ENCODE measurements at regions not wholly inside any gene's neighbourhood (a gene's known extent, or its start where the extent isn't known, plus 50 kb on each side); places are given as distances from the start of the nearest gene placed in this dataset.

GRCh38 chr3:5581743-5582142, 394.2 kb downstream of the EDEM1 start:
- no CpG with 5 or more reads among the region's 2 CpGs for WGBS, 2 donors (ENCODE audit: extremely low coverage in 2 of 2, insufficient read length in 2 of 2, insufficient replicate concordance in 1 of 2)
- Histone ChIP-seq H3K9ac (ENCODE audit: low read depth, low read length, poor library complexity) (no peak overlapping the region), H3K4me1 (ENCODE audit: control insufficient read depth in 2 of 2, insufficient read depth in 1 of 2, low read depth in 1 of 2, low read length in 2 of 2) (no peaks in the 10 kb centered on the region), H3K4ac (ENCODE audit: low read length) (no peak overlapping the region), H3K18ac (ENCODE audit: low read length) (no peak overlapping the region), H3K23ac (ENCODE audit: low read depth, low read length, poor library complexity) (no peak overlapping the region), H3K4me2 (ENCODE audit: insufficient read depth, low read length, poor library complexity, severe bottlenecking) (no peak overlapping the region), H4K8ac (ENCODE audit: low read depth, low read length) (no peak overlapping the region), H3K27ac (replicated peaks; ENCODE audit: low read length) (no peak overlapping the region), H2AK5ac (ENCODE audit: low read depth, low read length) (no peak overlapping the region), H3K14ac (ENCODE audit: low read length) (no peak overlapping the region), H2BK15ac (ENCODE audit: low read length) (no peak overlapping the region), H3K9me3 (replicated peaks in 1 of 2; ENCODE audit: control insufficient read depth in 2 of 2, insufficient read depth in 1 of 2, low read depth in 1 of 2, low read length in 2 of 2) (no peaks in the 10 kb centered on the region), H2BK12ac (ENCODE audit: low read length) (no peak overlapping the region), H3K27me3 (ENCODE audit: control insufficient read depth in 3 of 3, insufficient read depth in 3 of 3, low read depth in 1 of 3, low read length in 3 of 3) (no peaks in the 10 kb centered on the region), H2BK5ac (ENCODE audit: low read length) (no peak overlapping the region), H4K91ac (ENCODE audit: low read depth, low read length, poor library complexity) (no peak overlapping the region), H2BK120ac (ENCODE audit: low read depth, low read length) (no peak overlapping the region), H3K36me3 (replicated peaks in 1 of 2; ENCODE audit: control insufficient read depth in 2 of 2, insufficient read depth in 2 of 2, low read length in 2 of 2) (no peaks in the 10 kb centered on the region), H2AFZ (ENCODE audit: low read length) (no peak overlapping the region), H3K4me3 (ENCODE audit: low read length in 2 of 2) (no peak overlapping the region), H3K79me1 (ENCODE audit: low read depth, low read length) (no peaks in the 10 kb centered on the region)
- DNase-seq (ENCODE audit: low spot score) = no peak

DNA sequence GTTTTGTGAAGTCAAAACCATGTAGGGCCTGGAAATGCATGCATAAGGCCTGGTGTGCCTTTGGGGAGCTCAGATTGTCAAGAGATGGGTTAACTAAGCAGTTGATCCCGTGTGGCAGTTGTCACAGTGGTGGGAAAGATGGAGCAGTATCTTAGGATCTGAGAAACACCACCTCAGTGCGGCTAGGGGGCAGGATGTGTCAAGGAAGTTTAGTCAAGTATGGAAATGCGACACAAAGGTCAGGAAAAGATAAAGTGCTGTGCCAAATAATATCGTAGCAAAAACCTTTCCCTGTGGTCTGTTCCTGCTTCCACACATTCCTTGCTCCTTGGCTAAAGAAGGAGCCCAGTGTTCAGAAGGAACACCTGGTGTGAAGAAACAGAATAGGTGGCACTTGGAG, 396.4 kb downstream of the EDEM1 start:
- no peak overlapping the region for H3K18ac ChIP-seq (ENCODE audit: low read length)
- no peak overlapping the region for H4K91ac ChIP-seq (ENCODE audit: low read depth, low read length, poor library complexity)
- H3K79me1 ChIP-seq (ENCODE audit: low read depth, low read length) = no peaks in the 10 kb centered on the region
- no peak overlapping the region for H2BK12ac ChIP-seq (ENCODE audit: low read length)
- no peak overlapping the region for H3K14ac ChIP-seq (ENCODE audit: low read length)
- H3K9me3 ChIP-seq (replicated peaks in 1 of 2; ENCODE audit: control insufficient read depth in 2 of 2, insufficient read depth in 1 of 2, low read depth in 1 of 2, low read length in 2 of 2) = no peaks in the 10 kb centered on the region
- no peaks in the 10 kb centered on the region for H3K4me1 ChIP-seq (ENCODE audit: control insufficient read depth in 2 of 2, insufficient read depth in 1 of 2, low read depth in 1 of 2, low read length in 2 of 2)
- no peak overlapping the region for H2AFZ ChIP-seq (ENCODE audit: low read length)
- H3K36me3 ChIP-seq (replicated peaks in 1 of 2; ENCODE audit: control insufficient read depth in 2 of 2, insufficient read depth in 2 of 2, low read length in 2 of 2) = no peaks in the 10 kb centered on the region
- no peak overlapping the region for H2AK5ac ChIP-seq (ENCODE audit: low read depth, low read length)
- no peak overlapping the region for H3K4me3 ChIP-seq (ENCODE audit: low read length in 2 of 2)
- DNase-seq (ENCODE audit: low spot score) = no peak
- H2BK120ac ChIP-seq (ENCODE audit: low read depth, low read length) = no peak overlapping the region
- no peak overlapping the region for H3K4me2 ChIP-seq (ENCODE audit: insufficient read depth, low read length, poor library complexity, severe bottlenecking)
- WGBS, 2 donors (ENCODE audit: extremely low coverage in 2 of 2, insufficient read length in 2 of 2, insufficient replicate concordance in 1 of 2) = no CpG with 5 or more reads among the region's 4 CpGs
- H3K27me3 ChIP-seq (ENCODE audit: control insufficient read depth in 3 of 3, insufficient read depth in 3 of 3, low read depth in 1 of 3, low read length in 3 of 3) = no peaks in the 10 kb centered on the region
- no peak overlapping the region for H3K4ac ChIP-seq (ENCODE audit: low read length)
- H2BK5ac ChIP-seq (ENCODE audit: low read length) = no peak overlapping the region
- no peak overlapping the region for H3K23ac ChIP-seq (ENCODE audit: low read depth, low read length, poor library complexity)
- H2BK15ac ChIP-seq (ENCODE audit: low read length) = no peak overlapping the region
- H3K9ac ChIP-seq (ENCODE audit: low read depth, low read length, poor library complexity) = no peak overlapping the region
- no peak overlapping the region for H3K27ac ChIP-seq (replicated peaks; ENCODE audit: low read length)
- H4K8ac ChIP-seq (ENCODE audit: low read depth, low read length) = no peak overlapping the region

GRCh38 chr3:5585085-5585484, 397.6 kb downstream of the EDEM1 start:
- no peak overlapping the region for H3K4me3 ChIP-seq (ENCODE audit: low read length in 2 of 2)

DNA sequence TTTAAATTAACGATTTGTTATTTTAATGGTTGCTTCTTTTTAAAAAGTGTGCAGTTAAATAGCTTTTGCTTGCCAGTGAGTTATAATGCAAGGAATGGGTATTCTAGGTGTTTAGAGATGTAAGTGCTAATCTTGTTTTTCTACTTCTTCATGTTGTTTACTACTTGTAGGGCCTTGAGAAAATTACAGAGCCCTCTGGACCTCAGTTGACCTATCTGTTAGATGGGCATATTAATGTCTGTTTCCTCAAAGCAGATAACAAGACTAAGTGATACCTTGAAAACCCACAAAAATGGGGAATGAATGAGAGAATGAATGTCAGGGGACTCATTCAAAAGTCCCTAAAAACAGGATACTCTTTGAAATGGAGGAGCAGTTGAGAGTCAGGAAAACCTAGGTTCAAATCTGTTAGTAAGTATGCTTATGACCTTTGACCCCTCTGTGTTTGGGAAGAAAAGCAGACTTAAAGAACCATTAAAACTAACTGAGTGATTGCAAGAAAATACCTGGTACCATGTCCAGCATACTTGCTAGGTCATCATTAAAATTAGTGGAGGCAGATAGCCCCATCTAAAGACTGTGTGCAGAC, 419.5 kb downstream of the EDEM1 start:
- Histone ChIP-seq H3K4me3 (ENCODE audit: low read length in 2 of 2) (no peak overlapping the region), H3K79me1 (ENCODE audit: low read depth, low read length) (no peaks in the 10 kb centered on the region), H4K91ac (ENCODE audit: low read depth, low read length, poor library complexity) (no peak overlapping the region), H4K8ac (ENCODE audit: low read depth, low read length) (no peak overlapping the region), H2BK120ac (ENCODE audit: low read depth, low read length) (no peak overlapping the region), H3K23ac (ENCODE audit: low read depth, low read length, poor library complexity) (no peak overlapping the region), H3K4ac (ENCODE audit: low read length) (no peak overlapping the region), H3K14ac (ENCODE audit: low read length) (no peak overlapping the region), H3K9ac (ENCODE audit: low read depth, low read length, poor library complexity) (no peak overlapping the region), H3K9me3 (replicated peaks in 1 of 2; ENCODE audit: control insufficient read depth in 2 of 2, insufficient read depth in 1 of 2, low read depth in 1 of 2, low read length in 2 of 2) (no peaks in the 10 kb centered on the region), H2AK5ac (ENCODE audit: low read depth, low read length) (no peak overlapping the region), H3K27me3 (ENCODE audit: control insufficient read depth in 3 of 3, insufficient read depth in 3 of 3, low read depth in 1 of 3, low read length in 3 of 3) (no peaks in the 10 kb centered on the region), H2BK12ac (ENCODE audit: low read length) (no peak overlapping the region), H2BK5ac (ENCODE audit: low read length) (no peak overlapping the region), H2BK15ac (ENCODE audit: low read length) (no peak overlapping the region), H3K36me3 (replicated peaks in 1 of 2; ENCODE audit: control insufficient read depth in 2 of 2, insufficient read depth in 2 of 2, low read length in 2 of 2) (no peaks in the 10 kb centered on the region), H2AFZ (ENCODE audit: low read length) (no peak overlapping the region), H3K27ac (replicated peaks; ENCODE audit: low read length) (no peak overlapping the region), H3K18ac (ENCODE audit: low read length) (no peak overlapping the region), H3K4me2 (ENCODE audit: insufficient read depth, low read length, poor library complexity, severe bottlenecking) (no peak overlapping the region), H3K4me1 (ENCODE audit: control insufficient read depth in 2 of 2, insufficient read depth in 1 of 2, low read depth in 1 of 2, low read length in 2 of 2) (no peaks in the 10 kb centered on the region)
- no peak for DNase-seq (ENCODE audit: low spot score)
- WGBS, 2 donors (ENCODE audit: extremely low coverage in 2 of 2, insufficient read length in 2 of 2, insufficient replicate concordance in 1 of 2) = 100% methylated on average over 1 of the region's 1 CpG; no CpG with 5 or more reads in 1 of the 2 donors

More at GRCh38 chr3:5585085-5585484, 397.6 kb downstream of the EDEM1 start:
- Histone ChIP-seq H4K91ac (ENCODE audit: low read depth, low read length, poor library complexity) (no peak overlapping the region), H3K79me1 (ENCODE audit: low read depth, low read length) (no peaks in the 10 kb centered on the region), H3K27me3 (ENCODE audit: control insufficient read depth in 3 of 3, insufficient read depth in 3 of 3, low read depth in 1 of 3, low read length in 3 of 3) (no peaks in the 10 kb centered on the region), H3K27ac (replicated peaks; ENCODE audit: low read length) (no peak overlapping the region), H3K4me2 (ENCODE audit: insufficient read depth, low read length, poor library complexity, severe bottlenecking) (no peak overlapping the region), H2AFZ (ENCODE audit: low read length) (no peak overlapping the region), H2AK5ac (ENCODE audit: low read depth, low read length) (no peak overlapping the region), H3K9ac (ENCODE audit: low read depth, low read length, poor library complexity) (no peak overlapping the region), H3K4ac (ENCODE audit: low read length) (no peak overlapping the region), H2BK5ac (ENCODE audit: low read length) (no peak overlapping the region), H2BK120ac (ENCODE audit: low read depth, low read length) (no peak overlapping the region), H2BK12ac (ENCODE audit: low read length) (no peak overlapping the region), H3K23ac (ENCODE audit: low read depth, low read length, poor library complexity) (no peak overlapping the region), H3K4me1 (ENCODE audit: control insufficient read depth in 2 of 2, insufficient read depth in 1 of 2, low read depth in 1 of 2, low read length in 2 of 2) (no peaks in the 10 kb centered on the region), H2BK15ac (ENCODE audit: low read length) (no peak overlapping the region), H3K36me3 (replicated peaks in 1 of 2; ENCODE audit: control insufficient read depth in 2 of 2, insufficient read depth in 2 of 2, low read length in 2 of 2) (no peaks in the 10 kb centered on the region), H4K8ac (ENCODE audit: low read depth, low read length) (no peak overlapping the region), H3K18ac (ENCODE audit: low read length) (no peak overlapping the region), H3K14ac (ENCODE audit: low read length) (no peak overlapping the region), H3K9me3 (replicated peaks in 1 of 2; ENCODE audit: control insufficient read depth in 2 of 2, insufficient read depth in 1 of 2, low read depth in 1 of 2, low read length in 2 of 2) (no peaks in the 10 kb centered on the region)
- no peak for DNase-seq (ENCODE audit: low spot score)
- WGBS, 2 donors (ENCODE audit: extremely low coverage in 2 of 2, insufficient read length in 2 of 2, insufficient replicate concordance in 1 of 2) = no CpG with 5 or more reads among the region's 2 CpGs
